ENCODE measurements at regions not wholly inside any gene's neighbourhood (a gene's known extent, or its start where the extent isn't known, plus 50 kb on each side); places are given as distances from the start of the nearest gene placed in this dataset.

- TF ChIP-seq EZH2phosphoT487 (conservative IDR thresholded peaks at IDR 0.05; ENCODE audit: low read length) (no peak), CTCF (IDR thresholded peaks at IDR 0.05; ENCODE audit: insufficient read depth, low read length, poor library complexity, severe bottlenecking) (no peak)
These were observed 1103.2 kb downstream of the GATA3 start for GRCh38 chr10:9157656-9158055.
